Neural cell (in vitro differentiated cells): ENCODE measurements at regions not wholly inside any gene's neighbourhood (a gene's known extent, or its start where the extent isn't known, plus 50 kb on each side); places are given as distances from the start of the nearest gene placed in this dataset.

Experiments
- EP300 ChIP-seq: fragments of 450-650 bp; conservative IDR thresholded peaks from 2 replicates; pipeline ENCODE4 v1.6.1; 2014; ENCODE audit warnings: antibody characterized with exemption, mild to moderate bottlenecking, moderate library complexity; ENCODE audit not compliant: poor library complexity, severe bottlenecking
- EZH2 ChIP-seq: fragments of 200-600, 300-800 bp; shearing (Covaris generic), sonication (generic); IDR thresholded peaks from 2 replicates; pipeline ENCODE4 v1.6.1; 2014; ENCODE audit warnings: antibody characterized with exemption, low read length, borderline replicate concordance, mild to moderate bottlenecking; ENCODE audit not compliant: insufficient read depth, poor library complexity, severe bottlenecking
- POLR2AphosphoS5 ChIP-seq: IDR thresholded peaks from 2 replicates; pipeline ENCODE4 v1.6.1; 2012
- RAD21 ChIP-seq: fragments of 450-650 bp; conservative IDR thresholded peaks from 2 replicates; pipeline ENCODE4 v1.6.1; 2014; ENCODE audit warnings: antibody characterized with exemption, mild to moderate bottlenecking, moderate library complexity
- TF ChIP-seq, protein P1 (sequence below): fragments of 450-650 bp; IDR thresholded peaks from 2 replicates; pipeline ENCODE4 v1.5.1; 2014; ENCODE audit warnings: antibody characterized with exemption, mild to moderate bottlenecking, moderate library complexity; ENCODE audit not compliant: poor library complexity, severe bottlenecking
- TF ChIP-seq, protein P2 (sequence below): IDR thresholded peaks from 2 replicates; pipeline ENCODE4 v1.6.1; 2012; ENCODE audit warnings: borderline replicate concordance

DNA sequence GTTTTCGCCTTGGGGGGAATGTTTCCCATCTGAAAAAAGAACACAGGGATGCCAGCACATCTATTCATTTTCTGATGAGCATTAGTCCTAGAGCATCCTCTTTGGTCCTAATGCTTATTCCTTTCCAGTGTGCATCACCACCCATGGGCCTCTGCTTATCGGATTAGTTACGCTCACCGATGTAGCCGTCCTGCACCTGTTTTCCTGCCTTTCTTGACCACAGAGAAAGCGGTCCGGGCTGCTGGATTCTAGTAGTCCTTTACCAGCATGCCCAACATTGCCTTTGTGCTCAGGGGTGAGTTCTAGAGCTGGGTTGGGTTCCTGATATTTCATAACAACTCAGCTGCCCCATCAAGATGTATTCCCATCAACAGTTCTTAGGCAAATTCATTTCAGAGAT is 2084.5 kb upstream of the C9orf72 start:
- TF ChIP-seq, protein P1, sequence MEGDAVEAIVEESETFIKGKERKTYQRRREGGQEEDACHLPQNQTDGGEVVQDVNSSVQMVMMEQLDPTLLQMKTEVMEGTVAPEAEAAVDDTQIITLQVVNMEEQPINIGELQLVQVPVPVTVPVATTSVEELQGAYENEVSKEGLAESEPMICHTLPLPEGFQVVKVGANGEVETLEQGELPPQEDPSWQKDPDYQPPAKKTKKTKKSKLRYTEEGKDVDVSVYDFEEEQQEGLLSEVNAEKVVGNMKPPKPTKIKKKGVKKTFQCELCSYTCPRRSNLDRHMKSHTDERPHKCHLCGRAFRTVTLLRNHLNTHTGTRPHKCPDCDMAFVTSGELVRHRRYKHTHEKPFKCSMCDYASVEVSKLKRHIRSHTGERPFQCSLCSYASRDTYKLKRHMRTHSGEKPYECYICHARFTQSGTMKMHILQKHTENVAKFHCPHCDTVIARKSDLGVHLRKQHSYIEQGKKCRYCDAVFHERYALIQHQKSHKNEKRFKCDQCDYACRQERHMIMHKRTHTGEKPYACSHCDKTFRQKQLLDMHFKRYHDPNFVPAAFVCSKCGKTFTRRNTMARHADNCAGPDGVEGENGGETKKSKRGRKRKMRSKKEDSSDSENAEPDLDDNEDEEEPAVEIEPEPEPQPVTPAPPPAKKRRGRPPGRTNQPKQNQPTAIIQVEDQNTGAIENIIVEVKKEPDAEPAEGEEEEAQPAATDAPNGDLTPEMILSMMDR: no peak
- TF ChIP-seq EZH2 (no peak), EP300 (no peak), RAD21 (no peak), POLR2AphosphoS5 (no peak)
- TF ChIP-seq, protein P2, sequence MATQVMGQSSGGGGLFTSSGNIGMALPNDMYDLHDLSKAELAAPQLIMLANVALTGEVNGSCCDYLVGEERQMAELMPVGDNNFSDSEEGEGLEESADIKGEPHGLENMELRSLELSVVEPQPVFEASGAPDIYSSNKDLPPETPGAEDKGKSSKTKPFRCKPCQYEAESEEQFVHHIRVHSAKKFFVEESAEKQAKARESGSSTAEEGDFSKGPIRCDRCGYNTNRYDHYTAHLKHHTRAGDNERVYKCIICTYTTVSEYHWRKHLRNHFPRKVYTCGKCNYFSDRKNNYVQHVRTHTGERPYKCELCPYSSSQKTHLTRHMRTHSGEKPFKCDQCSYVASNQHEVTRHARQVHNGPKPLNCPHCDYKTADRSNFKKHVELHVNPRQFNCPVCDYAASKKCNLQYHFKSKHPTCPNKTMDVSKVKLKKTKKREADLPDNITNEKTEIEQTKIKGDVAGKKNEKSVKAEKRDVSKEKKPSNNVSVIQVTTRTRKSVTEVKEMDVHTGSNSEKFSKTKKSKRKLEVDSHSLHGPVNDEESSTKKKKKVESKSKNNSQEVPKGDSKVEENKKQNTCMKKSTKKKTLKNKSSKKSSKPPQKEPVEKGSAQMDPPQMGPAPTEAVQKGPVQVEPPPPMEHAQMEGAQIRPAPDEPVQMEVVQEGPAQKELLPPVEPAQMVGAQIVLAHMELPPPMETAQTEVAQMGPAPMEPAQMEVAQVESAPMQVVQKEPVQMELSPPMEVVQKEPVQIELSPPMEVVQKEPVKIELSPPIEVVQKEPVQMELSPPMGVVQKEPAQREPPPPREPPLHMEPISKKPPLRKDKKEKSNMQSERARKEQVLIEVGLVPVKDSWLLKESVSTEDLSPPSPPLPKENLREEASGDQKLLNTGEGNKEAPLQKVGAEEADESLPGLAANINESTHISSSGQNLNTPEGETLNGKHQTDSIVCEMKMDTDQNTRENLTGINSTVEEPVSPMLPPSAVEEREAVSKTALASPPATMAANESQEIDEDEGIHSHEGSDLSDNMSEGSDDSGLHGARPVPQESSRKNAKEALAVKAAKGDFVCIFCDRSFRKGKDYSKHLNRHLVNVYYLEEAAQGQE: no peak
